HL-60/S4 treated with retinoic acid at 250 ng/mL for 4 days and 3 days (cell line): ENCODE measurements at regions not wholly inside any gene's neighbourhood (a gene's known extent, or its start where the extent isn't known, plus 50 kb on each side); places are given as distances from the start of the nearest gene placed in this dataset.

ENCODE experiments used
- in situ Hi-C: fragments of 300-500 bp; cut with MboI; formaldehyde crosslinking; loops from 2 replicates; pipeline ENCODE4 v1.7.0; 2022; ENCODE audit warnings: low sequenced_read_pairs

DNA sequence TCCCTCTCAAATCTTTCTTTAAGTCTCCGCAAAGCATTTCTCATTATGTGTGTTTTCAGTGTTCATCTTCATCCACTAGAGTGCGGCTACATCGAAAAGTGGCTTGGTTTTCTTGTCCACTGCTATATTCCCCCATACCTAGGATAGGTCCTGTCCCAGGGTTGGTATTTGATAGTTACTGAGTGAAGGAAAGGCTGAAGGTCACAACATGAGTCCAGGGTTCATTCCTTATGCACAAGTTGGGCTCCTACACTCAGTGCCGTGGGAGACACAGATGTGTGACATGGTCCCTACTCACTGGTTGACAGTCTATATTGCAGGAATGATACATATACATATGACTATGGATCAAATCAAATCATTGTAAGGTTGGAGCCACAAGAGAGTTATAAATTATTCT, 55.4 kb upstream of the RELL1 start:
- in situ Hi-C loops: no loop called here

DNA sequence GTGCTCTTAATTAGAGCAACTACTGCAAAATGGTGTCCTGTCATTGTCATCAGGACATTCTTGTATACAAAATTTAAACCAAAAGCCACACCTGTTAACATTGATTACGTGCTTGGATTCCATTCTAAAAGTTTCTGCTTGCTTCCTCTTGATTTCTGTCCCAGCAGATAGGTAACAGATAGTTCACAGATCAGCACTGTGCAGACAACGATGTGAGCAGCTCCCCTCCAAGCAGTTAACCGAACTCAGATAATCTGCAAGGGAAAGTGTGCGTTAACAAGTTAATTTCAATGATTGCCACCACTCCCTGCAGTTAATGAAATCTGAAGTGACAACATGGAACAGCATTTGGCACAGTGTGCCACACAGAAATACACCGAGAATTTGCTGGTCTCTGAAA, 54.4 kb upstream of the RELL1 start:
- in situ Hi-C loops: no loop called here

DNA sequence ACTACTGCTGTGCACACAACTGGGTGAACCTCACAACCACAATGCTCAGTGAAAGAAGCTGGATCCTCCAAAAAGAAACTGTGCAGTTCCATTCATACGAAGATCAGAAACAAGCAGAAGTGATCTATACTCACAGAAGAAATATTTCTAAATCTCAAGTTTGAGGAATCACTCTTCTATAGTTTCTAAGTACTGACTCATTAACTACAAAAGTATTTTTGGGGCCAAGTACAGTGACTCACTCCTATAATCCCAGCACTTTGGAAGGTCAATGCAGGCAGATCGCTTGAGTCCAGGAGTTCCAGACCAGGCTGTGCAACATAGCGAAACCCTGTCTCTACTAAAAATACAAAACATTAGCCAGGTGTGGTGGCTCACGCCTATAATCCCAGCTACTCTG, 51.3 kb upstream of the RELL1 start:
- in situ Hi-C loops: no loop called here
